ENCODE measurements at regions not wholly inside any gene's neighbourhood (a gene's known extent, or its start where the extent isn't known, plus 50 kb on each side); places are given as distances from the start of the nearest gene placed in this dataset.

DNA sequence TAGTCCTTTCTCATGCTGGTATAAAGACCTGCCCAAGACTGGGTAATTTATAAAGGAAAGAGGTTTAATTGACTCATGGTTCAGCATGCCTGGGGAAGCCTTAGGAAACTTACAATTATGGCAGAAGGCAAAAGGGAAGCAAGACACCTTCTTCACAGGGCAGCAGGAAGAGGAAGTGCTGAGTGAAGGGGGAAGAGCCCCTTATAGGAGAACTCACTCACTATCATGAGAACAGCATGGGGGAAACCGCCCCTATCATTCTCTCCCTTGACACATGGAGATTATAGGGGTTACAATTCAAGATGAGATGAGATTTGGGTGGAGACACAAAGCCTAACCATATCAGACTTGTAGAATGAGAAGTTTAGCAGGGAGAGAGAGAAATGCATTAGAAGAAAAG, 373.3 kb upstream of the DIAPH2 start:
- DNase-seq: no peak

DNA sequence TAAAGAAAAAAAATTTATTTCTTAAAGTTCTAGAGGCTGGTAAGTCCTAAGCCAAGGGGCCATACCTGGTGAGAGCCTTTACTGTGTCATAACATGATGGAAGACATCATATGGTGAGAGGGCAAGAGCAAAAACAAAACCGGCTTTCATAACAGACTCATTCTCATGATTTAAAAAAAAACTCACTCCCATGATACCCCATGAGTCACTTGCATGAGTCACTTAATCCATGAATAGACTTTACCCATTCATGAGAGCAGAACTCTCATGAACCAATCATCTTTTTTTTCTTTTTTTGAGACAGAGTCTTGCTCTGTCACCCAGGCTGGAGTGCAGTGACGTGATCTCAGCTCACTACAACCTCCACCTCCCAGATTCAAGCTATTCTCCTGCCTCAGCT, 369.7 kb upstream of the DIAPH2 start:
- no peak for DNase-seq

GRCh38 chrX:96361844-96362243, 322.8 kb upstream of the DIAPH2 start:
- no peak for DNase-seq

- DNase-seq: peak; percentile 18
Observed at GRCh38 chrX:96372313-96373046, 312.2 kb upstream of the DIAPH2 start.

- no peak for DNase-seq
Observed at GRCh38 chrX:96373047-96373355, 311.6 kb upstream of the DIAPH2 start.

- DNase-seq: no peak
Observed at GRCh38 chrX:96376266-96376665, 308.4 kb upstream of the DIAPH2 start.

DNA sequence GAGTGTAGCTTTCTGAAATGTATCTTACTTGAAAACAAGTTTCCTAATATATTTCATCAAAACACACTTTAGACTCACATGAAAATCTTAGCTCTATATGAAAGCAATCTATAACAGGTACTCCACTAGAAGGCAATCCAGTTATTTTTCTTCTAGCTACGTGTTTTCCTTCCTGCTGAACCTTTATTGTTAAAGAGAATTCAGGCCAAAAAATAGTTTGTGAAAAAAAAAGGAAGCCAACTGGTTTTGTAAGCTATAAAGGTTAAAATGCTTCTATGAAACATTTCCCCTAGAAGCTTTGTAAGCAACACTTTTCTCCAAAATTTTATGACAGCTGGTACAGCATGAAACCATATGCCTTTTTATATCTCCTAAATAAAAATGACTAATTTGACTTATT, 304.7 kb upstream of the DIAPH2 start:
- DNase-seq: no peak

- DNase-seq: no peak
Observed at GRCh38 chrX:96382018-96382417, 302.6 kb upstream of the DIAPH2 start.

- DNase-seq: no peak
Observed at GRCh38 chrX:96383428-96383827, 301.2 kb upstream of the DIAPH2 start.

- DNase-seq: no peak
Observed at GRCh38 chrX:96386325-96386724, 298.3 kb upstream of the DIAPH2 start.

- no peak for DNase-seq
Observed at GRCh38 chrX:96386981-96387380, 297.7 kb upstream of the DIAPH2 start.

DNA sequence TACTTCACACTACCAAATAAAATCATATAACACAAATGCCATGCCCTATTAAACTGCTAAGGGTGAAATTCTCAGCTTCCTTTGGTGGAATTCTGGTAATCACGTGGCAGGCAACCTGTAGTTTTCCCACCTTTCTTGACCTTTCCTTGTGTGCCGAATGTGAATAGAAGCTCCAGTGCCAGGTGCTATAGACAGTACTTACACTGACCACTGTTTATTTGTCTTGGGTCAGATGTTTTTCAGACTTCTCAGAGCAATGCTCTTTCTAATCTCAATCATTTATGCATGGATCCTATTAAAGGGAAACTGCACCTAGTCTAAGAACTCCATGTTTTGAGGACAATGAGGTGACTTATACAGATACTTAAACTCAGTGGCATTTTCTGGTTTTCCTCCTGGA, 296.8 kb upstream of the DIAPH2 start:
- no peak for DNase-seq

GRCh38 chrX:96389281-96390047, 295.2 kb upstream of the DIAPH2 start:
- no peak for DNase-seq

GRCh38 chrX:96394598-96394997, 290.0 kb upstream of the DIAPH2 start:
- no peak for DNase-seq

- no peak for DNase-seq
Observed at GRCh38 chrX:96403446-96403845, 281.2 kb upstream of the DIAPH2 start.

DNA sequence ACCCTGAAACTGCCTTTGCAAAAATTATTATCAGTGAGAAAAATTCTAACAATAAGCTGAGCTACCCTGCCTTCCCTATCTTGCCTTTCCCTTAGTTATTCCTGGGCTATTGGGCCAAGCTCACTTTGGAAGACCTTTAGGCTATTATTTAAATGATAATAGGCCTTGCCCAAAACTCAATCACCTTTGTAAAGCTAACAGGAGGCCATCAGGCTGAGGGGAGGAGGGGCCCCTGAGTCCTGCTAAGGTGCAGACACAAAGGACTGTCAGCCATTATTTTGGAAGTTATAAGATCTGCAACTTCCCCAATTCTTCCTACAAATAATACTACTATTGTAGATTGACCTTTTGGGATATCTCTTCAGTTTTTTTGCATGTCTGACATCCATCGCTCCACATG, 278.8 kb upstream of the DIAPH2 start:
- DNase-seq: no peak

DNA sequence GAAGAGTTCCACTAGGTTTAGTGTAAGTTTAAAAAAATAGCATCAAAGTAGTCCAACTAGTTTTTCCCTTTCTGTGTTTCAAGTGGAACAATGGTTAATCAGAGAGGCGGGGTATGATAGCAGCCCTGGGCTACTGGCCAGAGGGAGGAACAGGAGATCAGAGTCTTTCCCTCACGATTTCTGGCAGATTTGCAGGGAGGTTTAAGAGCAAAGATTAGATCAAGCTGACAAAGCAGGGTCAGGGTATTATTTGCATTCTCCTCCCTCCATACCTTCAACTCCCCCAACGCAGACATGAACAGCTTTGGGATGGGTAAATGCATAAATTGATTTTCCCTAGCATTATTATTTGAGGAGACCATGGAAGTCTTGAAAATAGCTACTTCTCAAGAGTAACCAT, 277.6 kb upstream of the DIAPH2 start:
- DNase-seq: no peak

- no peak for DNase-seq
Observed at GRCh38 chrX:96407501-96407900, 277.1 kb upstream of the DIAPH2 start.

DNA sequence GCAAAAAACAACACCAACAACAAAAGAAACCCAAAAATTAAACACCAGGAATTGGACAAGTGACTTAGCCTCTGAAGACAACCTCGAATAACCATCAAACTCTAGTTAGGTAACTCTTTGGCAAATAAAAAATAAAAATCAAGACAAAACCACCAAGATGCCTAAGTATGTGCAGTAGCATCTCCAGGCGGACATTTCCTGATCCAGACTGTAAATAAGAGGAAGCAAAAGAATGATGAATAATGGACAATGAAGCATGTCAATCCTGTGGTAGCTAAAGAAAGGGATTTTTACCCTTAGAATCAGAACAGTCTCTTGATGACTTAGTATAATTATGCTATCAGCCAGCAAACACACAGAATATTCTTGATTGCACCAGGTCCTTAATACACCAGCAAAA, 276.7 kb upstream of the DIAPH2 start:
- no peak for DNase-seq

GRCh38 chrX:96410927-96411326, 273.7 kb upstream of the DIAPH2 start:
- DNase-seq: no peak

DNA sequence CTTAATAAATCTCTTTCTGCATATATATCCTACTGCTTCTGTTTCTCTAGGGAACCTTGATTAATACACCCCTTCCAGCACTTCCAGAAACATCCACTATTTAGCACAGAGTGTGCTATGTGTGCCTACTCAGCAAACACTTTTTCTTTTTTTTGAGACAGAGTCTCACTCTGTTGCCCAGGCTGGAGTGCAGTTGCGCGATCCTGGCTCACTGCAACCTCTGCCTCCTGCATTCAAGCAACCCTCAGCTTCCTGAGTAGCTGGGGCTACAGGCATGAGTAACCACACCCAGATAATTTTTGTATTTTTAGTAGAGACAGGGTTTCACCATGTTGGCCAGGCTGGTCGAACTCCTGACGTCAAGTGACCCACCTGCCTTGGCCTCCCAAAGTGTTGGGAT, 266.9 kb upstream of the DIAPH2 start:
- DNase-seq: no peak

DNA sequence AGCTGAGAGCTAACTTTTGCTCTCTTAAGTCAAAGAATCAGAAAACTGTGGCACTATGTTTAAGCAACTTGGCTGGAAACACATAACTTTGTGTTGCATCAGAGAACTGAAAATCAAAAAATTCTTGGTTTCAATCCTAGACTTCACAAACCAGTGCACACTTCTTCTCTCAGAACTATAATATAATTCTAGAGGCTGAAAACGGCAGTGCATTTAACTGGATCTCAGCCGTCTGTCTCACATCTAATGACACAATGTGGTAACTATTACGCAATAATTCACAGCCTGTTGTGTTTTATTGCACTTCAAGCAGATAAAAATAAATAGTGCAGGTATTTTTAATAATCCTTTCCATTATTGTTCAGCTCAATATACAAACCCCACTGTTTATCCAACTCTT, 260.6 kb upstream of the DIAPH2 start:
- no peak for DNase-seq

DNA sequence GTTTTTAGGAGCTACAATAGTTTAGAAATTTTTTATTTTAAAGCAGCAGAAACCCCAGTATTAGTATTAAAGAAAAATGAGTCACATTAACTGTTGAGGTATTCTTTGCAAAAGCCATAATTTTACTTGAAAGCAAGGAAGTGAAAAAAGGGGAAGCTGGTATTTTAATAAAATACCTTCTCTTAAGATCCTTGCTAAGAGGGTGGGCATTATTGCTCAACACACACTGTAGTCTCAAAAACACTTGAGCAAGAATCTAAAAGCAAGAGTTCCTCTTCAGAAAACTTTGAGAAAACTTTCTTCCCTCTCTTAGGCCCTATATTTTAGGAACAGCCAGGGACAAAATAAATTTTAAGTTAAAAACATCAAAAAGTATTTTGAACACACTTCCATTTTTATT, 259.4 kb upstream of the DIAPH2 start:
- DNase-seq: no peak

DNA sequence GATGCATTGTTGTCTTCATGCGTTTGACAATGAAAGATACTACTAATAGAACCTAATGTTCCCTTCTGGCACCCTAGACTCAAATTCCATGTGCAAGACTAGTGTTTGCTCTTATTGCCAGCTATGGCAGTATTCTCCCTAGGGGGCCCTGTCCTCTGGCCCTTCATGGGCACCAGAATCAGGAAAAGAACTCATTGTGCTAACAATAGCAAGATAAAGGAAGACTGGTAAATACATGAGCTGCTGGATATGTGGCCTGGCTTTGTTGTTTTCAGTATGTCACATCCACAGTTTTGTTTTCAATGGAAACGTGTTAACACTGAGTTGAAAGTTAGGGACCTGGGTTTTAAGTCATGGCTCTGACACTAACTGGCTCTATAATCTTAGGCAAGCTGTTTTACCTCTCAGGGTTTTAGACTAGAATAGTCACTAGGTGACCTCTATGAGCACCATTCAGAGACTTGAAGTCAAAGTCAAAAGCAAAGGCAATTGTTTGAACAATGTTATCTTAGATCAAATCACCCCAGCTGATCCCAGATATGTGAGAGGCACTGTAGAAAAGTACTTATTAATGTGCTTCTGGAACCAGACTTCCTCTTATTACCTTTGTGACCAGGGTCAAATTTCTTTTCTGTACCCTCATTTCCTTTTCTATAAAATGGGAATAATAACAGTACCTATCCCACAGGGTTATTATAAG, 253.7 kb upstream of the DIAPH2 start:
- no peak for DNase-seq
